GM23248 (cell line): ENCODE measurements at regions not wholly inside any gene's neighbourhood (a gene's known extent, or its start where the extent isn't known, plus 50 kb on each side); places are given as distances from the start of the nearest gene placed in this dataset.

ENCODE experiments used
- DNase-seq: peaks from one replicate; pipeline ENCODE4 v3.0.0-alpha.2; 2015
- H2AFZ ChIP-seq: fragments of 200-600 bp; sonication (generic); 2 replicates; pipeline ENCODE4 v1.6.1; 2016; ENCODE audit warnings: antibody characterized with exemption
- H3F3A ChIP-seq: fragments of 200-600 bp; sonication (generic); 2 replicates; pipeline ENCODE4 v1.6.1; 2016; ENCODE audit warnings: mild to moderate bottlenecking, antibody characterized with exemption, mixed run types; ENCODE audit not compliant: insufficient read depth
- H3K27ac ChIP-seq: fragments of 200-600 bp; sonication (generic); 2 replicates; pipeline ENCODE4 v1.5.1; 2016; ENCODE audit warnings: mild to moderate bottlenecking
- H3K27me3 ChIP-seq: fragments of 200-600 bp; sonication (generic); replicated peaks from 2 replicates; pipeline ENCODE4 v1.6.1; 2016; ENCODE audit warnings: mild to moderate bottlenecking; ENCODE audit not compliant: insufficient read depth
- H3K36me3 ChIP-seq: fragments of 200-600 bp; sonication (generic); 2 replicates; pipeline ENCODE4 v1.6.1; 2016; ENCODE audit warnings: low read depth, mild to moderate bottlenecking
- H3K4me1 ChIP-seq: fragments of 200-600 bp; sonication (generic); 2 replicates; pipeline ENCODE4 v1.6.1; 2016; ENCODE audit warnings: mild to moderate bottlenecking; ENCODE audit not compliant: insufficient read depth
- H3K4me2 ChIP-seq: fragments of 200-600 bp; sonication (generic); one replicate; pipeline ENCODE4 v1.6.1; 2016; ENCODE audit warnings: mild to moderate bottlenecking; ENCODE audit not compliant: unreplicated experiment
- H3K4me3 ChIP-seq: fragments of 200-600 bp; sonication (generic); 2 replicates; pipeline ENCODE4 v1.5.1; 2016; ENCODE audit warnings: mild to moderate bottlenecking
- H3K79me2 ChIP-seq: fragments of 200-600 bp; sonication (generic); 2 replicates; pipeline ENCODE4 v1.6.1; 2016; ENCODE audit warnings: mild to moderate bottlenecking; ENCODE audit not compliant: insufficient read depth
- H3K9ac ChIP-seq: fragments of 200-600 bp; sonication (generic); 2 replicates; pipeline ENCODE4 v1.6.1; 2016; ENCODE audit warnings: mild to moderate bottlenecking
- H3K9me2 ChIP-seq: fragments of 200-600 bp; sonication (generic); 2 replicates; pipeline ENCODE4 v1.6.1; 2016; ENCODE audit warnings: mixed run types, mild to moderate bottlenecking, moderate library complexity; ENCODE audit not compliant: insufficient read depth
- H3K9me3 ChIP-seq: fragments of 200-600 bp; sonication (generic); one replicate; pipeline ENCODE4 v1.6.1; 2017; ENCODE audit warnings: low read depth
- H4K20me1 ChIP-seq: fragments of 200-600 bp; sonication (generic); 2 replicates; pipeline ENCODE4 v1.6.0; 2016; ENCODE audit not compliant: insufficient read depth
- EZH2 ChIP-seq: fragments of 200-600 bp; sonication (generic); IDR thresholded peaks from 2 replicates; pipeline ENCODE4 v1.6.1; 2018; ENCODE audit warnings: antibody characterized with exemption, mild to moderate bottlenecking; ENCODE audit not compliant: insufficient read depth, poor library complexity, severe bottlenecking
- EZH2phosphoT487 ChIP-seq: fragments of 200-600 bp; sonication (generic); IDR thresholded peaks from 2 replicates; pipeline ENCODE4 v1.6.1; 2018; ENCODE audit warnings: antibody characterized with exemption, moderate library complexity, mild to moderate bottlenecking, low read depth; ENCODE audit not compliant: insufficient read depth
- WGBS, 2 experiments: methylation state at CpG; one replicate each; pipeline ENCODE4 v1.1.6; 2015 to 2017; ENCODE audit warnings: low lambda C conversion rate in 2 of 2, low coverage in 1 of 2; ENCODE audit errors: missing lambda C conversion rate in 2 of 2; 5-methylcytosine and 5-hydroxymethylcytosine counted together
- in situ Hi-C: fragments of 300-500 bp; cut with MboI; formaldehyde crosslinking; loops from 2 replicates; pipeline ENCODE4 v1.15.0; 2020

DNA sequence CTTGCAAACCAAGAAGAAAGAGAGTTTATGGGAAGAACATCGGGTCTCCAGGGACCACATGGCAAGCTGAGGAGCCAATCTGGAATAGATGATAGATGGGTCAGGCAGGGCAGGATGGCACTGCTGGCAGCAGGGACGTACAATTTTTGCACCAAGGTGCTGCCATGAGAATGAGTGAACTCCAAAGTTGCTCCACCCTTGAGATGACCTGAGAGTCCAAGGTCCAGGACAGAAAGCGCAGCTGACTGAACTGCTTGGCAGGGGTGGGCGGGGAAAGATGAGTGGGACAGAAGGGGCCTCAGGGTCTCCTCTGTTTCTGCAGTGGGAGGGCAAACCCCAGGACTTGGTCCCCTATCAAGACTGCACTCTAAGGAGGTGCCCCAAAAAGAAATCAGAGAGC, 136.7 kb upstream of the GSC start:
- no peak overlapping the region for H2AFZ ChIP-seq
- peaks cover 5% of the 10 kb centered on the region; the same call in 1 of the 2 replicates for H3K27me3 ChIP-seq
- no peaks in the 10 kb centered on the region for H3K36me3 ChIP-seq
- no peak overlapping the region for H3K9ac ChIP-seq
- H4K20me1 ChIP-seq, result no peaks in the 10 kb centered on the region
- in situ Hi-C loops, result no loop called here
- no peaks in the 10 kb centered on the region for H3K9me3 ChIP-seq
- 58 to 75% methylated on average over 4 of the region's 4 CpGs for WGBS, 2 experiments
- H3K9me2 ChIP-seq, result no peaks in the 10 kb centered on the region
- peaks cover 20% of the 10 kb centered on the region for H3K4me1 ChIP-seq
- no peak overlapping the region for H3K4me2 ChIP-seq
- H3K4me3 ChIP-seq, result no peak overlapping the region
- H3F3A ChIP-seq, result 0 out of 2 replicates have a peak, but pooled peaks cover 5% of the 10 kb centered on the region
- no peaks in the 10 kb centered on the region for H3K79me2 ChIP-seq
- TF ChIP-seq EZH2phosphoT487 (no peak), EZH2 (no peak)
- no peak overlapping the region for H3K27ac ChIP-seq
- no peak for DNase-seq

DNA sequence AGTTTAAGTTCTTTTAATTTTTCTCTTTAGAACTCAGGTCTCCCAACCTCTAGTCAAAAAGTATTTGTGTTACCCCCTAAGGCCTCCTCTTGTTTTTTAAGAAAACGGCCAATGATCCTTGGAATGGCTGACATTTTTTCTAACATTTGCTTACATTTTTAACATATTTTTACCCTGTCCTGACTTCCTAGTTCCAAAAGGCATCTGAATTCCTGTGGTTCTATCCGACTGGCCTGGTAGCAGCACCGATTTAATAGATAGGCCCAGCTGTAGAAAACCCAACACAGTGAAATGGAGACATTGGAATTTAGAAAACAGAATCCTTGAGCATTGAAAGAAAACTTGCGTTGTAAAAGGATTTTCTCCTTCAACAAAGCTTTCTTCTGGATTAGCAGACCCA, 134.7 kb upstream of the GSC start:
- Histone ChIP-seq H3K9me3 (no peaks in the 10 kb centered on the region), H3K79me2 (no peaks in the 10 kb centered on the region), H3F3A (0 out of 2 replicates have a peak, but pooled peaks cover 5% of the 10 kb centered on the region), H3K36me3 (no peaks in the 10 kb centered on the region), H3K9me2 (no peaks in the 10 kb centered on the region), H3K4me2 (peak overlapping the region; percentile 17), H3K27ac (no peak overlapping the region), H2AFZ (peak overlapping the region; percentile 39), H3K4me1 (peaks cover 20% of the 10 kb centered on the region), H3K27me3 (peaks cover 5% of the 10 kb centered on the region; the same call in 1 of the 2 replicates), H4K20me1 (no peaks in the 10 kb centered on the region), H3K9ac (no peak overlapping the region), H3K4me3 (no peak overlapping the region)
- in situ Hi-C loops, result no loop called here
- DNase-seq, result peak; percentile 65
- no peak for TF ChIP-seq EZH2phosphoT487
- no peak for TF ChIP-seq EZH2
- 15 to 25% methylated on average over 4 of the region's 4 CpGs for WGBS, 2 experiments

DNA sequence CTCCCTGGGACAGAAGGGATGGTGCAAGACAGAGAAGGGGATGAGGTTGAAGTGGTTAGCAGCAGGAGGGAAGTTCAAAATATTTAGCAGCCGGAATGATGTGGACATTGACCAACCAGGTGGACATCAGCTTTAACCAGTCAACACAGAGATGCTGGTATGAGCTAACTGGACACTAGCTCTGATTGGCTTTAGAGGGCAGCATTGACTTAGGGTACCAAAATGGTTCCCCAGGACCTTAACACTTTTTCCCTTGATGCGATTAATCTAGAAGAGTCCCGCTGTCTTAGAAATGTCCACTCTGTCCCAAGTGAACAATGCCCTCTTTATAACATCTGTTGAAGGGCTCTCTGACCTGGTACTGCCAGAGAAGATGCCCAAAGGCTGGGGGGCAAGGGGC, 134.0 kb upstream of the GSC start:
- H3K27ac ChIP-seq, result no peak overlapping the region

DNA sequence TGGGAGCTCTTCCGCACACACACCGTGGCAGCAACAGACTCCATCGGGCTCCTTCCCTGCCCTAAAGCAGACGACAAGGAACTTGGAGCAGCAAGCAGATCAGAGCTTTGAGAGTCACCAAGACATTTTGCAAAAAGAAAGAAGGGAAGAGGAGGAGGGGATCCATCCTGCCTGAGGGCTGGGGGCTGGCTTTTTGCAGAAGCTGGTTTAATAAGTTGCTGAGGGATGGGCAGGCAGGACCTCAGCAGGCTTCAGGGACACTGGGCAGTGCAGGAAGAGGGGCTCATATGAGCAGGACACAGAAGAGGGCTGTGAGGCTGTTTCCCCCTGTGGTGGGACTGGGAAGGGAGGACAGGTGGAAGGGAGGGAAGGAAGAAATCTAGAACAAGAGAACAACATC, 133.4 kb upstream of the GSC start:
- Histone ChIP-seq H3K27ac (no peak overlapping the region), H3K4me2 (no peak overlapping the region)
- DNase-seq, result no peak

More for the DNA sequence above, 134.0 kb upstream of the GSC start:
- Histone ChIP-seq H3F3A (0 out of 2 replicates have a peak, but pooled peaks cover 5% of the 10 kb centered on the region), H3K9me3 (no peaks in the 10 kb centered on the region), H3K9ac (no peak overlapping the region), H3K36me3 (no peaks in the 10 kb centered on the region), H3K79me2 (no peaks in the 10 kb centered on the region), H4K20me1 (no peaks in the 10 kb centered on the region), H2AFZ (no peak overlapping the region; the same call in 1 of the 2 replicates), H3K4me2 (no peak overlapping the region), H3K27me3 (peaks cover 5% of the 10 kb centered on the region; the same call in 1 of the 2 replicates), H3K4me1 (peaks cover 20% of the 10 kb centered on the region), H3K4me3 (no peak overlapping the region), H3K9me2 (no peaks in the 10 kb centered on the region)
- 70 to 75% methylated on average over 3 of the region's 3 CpGs for WGBS, 2 experiments
- no peak for DNase-seq
- TF ChIP-seq EZH2 (no peak), EZH2phosphoT487 (no peak)
- in situ Hi-C loops, result no loop called here

DNA sequence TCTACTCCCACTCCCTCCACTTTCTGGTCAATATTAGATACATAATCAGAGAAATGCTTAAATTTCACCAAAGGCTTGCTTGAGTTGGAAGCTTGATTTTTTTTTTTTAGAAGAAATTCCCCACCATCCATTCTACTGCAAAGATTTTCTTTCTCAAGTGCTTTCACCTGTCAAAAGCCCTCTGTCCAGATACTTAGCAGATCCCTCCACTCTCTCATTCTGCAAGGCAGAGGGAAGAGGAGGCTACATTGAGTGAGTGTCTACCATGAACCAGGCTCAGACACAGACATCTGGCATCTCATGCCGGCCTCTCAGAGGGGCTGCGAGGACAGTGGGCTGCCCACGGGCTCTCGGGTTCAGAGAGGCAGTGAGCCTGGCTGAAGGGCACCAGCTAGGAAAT, 127.6 kb upstream of the GSC start:
- Histone ChIP-seq H2AFZ (no peak overlapping the region), H3K4me3 (no peak overlapping the region), H3F3A (no peaks in the 10 kb centered on the region), H3K36me3 (no peaks in the 10 kb centered on the region), H3K79me2 (no peaks in the 10 kb centered on the region), H3K4me2 (no peak overlapping the region), H4K20me1 (no peaks in the 10 kb centered on the region), H3K9me2 (no peaks in the 10 kb centered on the region), H3K27ac (no peak overlapping the region), H3K4me1 (peaks cover 3% of the 10 kb centered on the region; the same call in 1 of the 2 replicates), H3K9ac (no peak overlapping the region), H3K27me3 (no peaks in the 10 kb centered on the region), H3K9me3 (no peaks in the 10 kb centered on the region)
- in situ Hi-C loops, result no loop called here
- no peak for TF ChIP-seq EZH2phosphoT487
- TF ChIP-seq EZH2, result no peak
- WGBS, 2 experiments, result 69 to 70% methylated on average over 4 of the region's 4 CpGs
- no peak for DNase-seq

More for the DNA sequence above, 133.4 kb upstream of the GSC start:
- Histone ChIP-seq H3K9me3 (no peaks in the 10 kb centered on the region), H2AFZ (no peak overlapping the region), H3K9ac (no peak overlapping the region), H3K9me2 (no peaks in the 10 kb centered on the region), H3K79me2 (no peaks in the 10 kb centered on the region), H3K36me3 (no peaks in the 10 kb centered on the region), H3K4me1 (peaks cover 20% of the 10 kb centered on the region), H3F3A (0 out of 2 replicates have a peak, but pooled peaks cover 5% of the 10 kb centered on the region), H3K27me3 (peaks cover 5% of the 10 kb centered on the region; the same call in 1 of the 2 replicates), H4K20me1 (no peaks in the 10 kb centered on the region), H3K4me3 (no peak overlapping the region)
- in situ Hi-C loops, result no loop called here
- no peak for TF ChIP-seq EZH2phosphoT487
- no peak for TF ChIP-seq EZH2
- WGBS, 2 experiments, result 61 to 69% methylated on average over 4 of the region's 4 CpGs
